ENCODE measurements at regions not wholly inside any gene's neighbourhood (a gene's known extent, or its start where the extent isn't known, plus 50 kb on each side); places are given as distances from the start of the nearest gene placed in this dataset.

GRCh38 chr17:72432143-72432621 is 311.4 kb downstream of the SOX9 start:
- no peaks in the 10 kb centered on the region for H3K9me3 Mint-ChIP-seq (ENCODE audit: unreplicated experiment)
- H3K27ac Mint-ChIP-seq (ENCODE audit: unreplicated experiment), result no peak overlapping the region
- H3K27me3 Mint-ChIP-seq (ENCODE audit: unreplicated experiment), result no peaks in the 10 kb centered on the region
- TF ChIP-seq CTCF (IDR thresholded peaks at IDR 0.05; ENCODE audit: unreplicated experiment), result no peak
- H3K4me3 Mint-ChIP-seq (ENCODE audit: unreplicated experiment), result no peak overlapping the region
- H3K36me3 Mint-ChIP-seq (ENCODE audit: low read depth, unreplicated experiment), result no peaks in the 10 kb centered on the region
- H3K4me1 Mint-ChIP-seq (ENCODE audit: unreplicated experiment), result no peaks in the 10 kb centered on the region
- no peak for DNase-seq (ENCODE audit: low spot score)

- H3K4me3 Mint-ChIP-seq (ENCODE audit: unreplicated experiment), result no peak overlapping the region
- H3K9me3 Mint-ChIP-seq (ENCODE audit: unreplicated experiment), result no peaks in the 10 kb centered on the region
- no peaks in the 10 kb centered on the region for H3K36me3 Mint-ChIP-seq (ENCODE audit: low read depth, unreplicated experiment)
- H3K27ac Mint-ChIP-seq (ENCODE audit: unreplicated experiment), result no peak overlapping the region
- no peak for DNase-seq (ENCODE audit: low spot score)
- H3K27me3 Mint-ChIP-seq (ENCODE audit: unreplicated experiment), result no peaks in the 10 kb centered on the region
- H3K4me1 Mint-ChIP-seq (ENCODE audit: unreplicated experiment), result no peaks in the 10 kb centered on the region
- TF ChIP-seq CTCF (IDR thresholded peaks at IDR 0.05; ENCODE audit: unreplicated experiment), result no peak
Observed at GRCh38 chr17:72432881-72433280, 312.1 kb downstream of the SOX9 start.

GRCh38 chr17:72433797-72434196 is 313.0 kb downstream of the SOX9 start:
- Mint-ChIP-seq H3K4me3 (ENCODE audit: unreplicated experiment) (no peak overlapping the region), H3K27me3 (ENCODE audit: unreplicated experiment) (no peaks in the 10 kb centered on the region), H3K9me3 (ENCODE audit: unreplicated experiment) (no peaks in the 10 kb centered on the region), H3K36me3 (ENCODE audit: low read depth, unreplicated experiment) (no peaks in the 10 kb centered on the region), H3K27ac (ENCODE audit: unreplicated experiment) (no peak overlapping the region), H3K4me1 (ENCODE audit: unreplicated experiment) (no peaks in the 10 kb centered on the region)
- no peak for DNase-seq (ENCODE audit: low spot score)
- TF ChIP-seq CTCF (IDR thresholded peaks at IDR 0.05; ENCODE audit: unreplicated experiment), result no peak

- H3K27ac Mint-ChIP-seq (ENCODE audit: unreplicated experiment), result no peak overlapping the region
- no peaks in the 10 kb centered on the region for H3K27me3 Mint-ChIP-seq (ENCODE audit: unreplicated experiment)
- no peaks in the 10 kb centered on the region for H3K9me3 Mint-ChIP-seq (ENCODE audit: unreplicated experiment)
- no peak overlapping the region for H3K4me3 Mint-ChIP-seq (ENCODE audit: unreplicated experiment)
- DNase-seq (ENCODE audit: low spot score), result no peak
- H3K36me3 Mint-ChIP-seq (ENCODE audit: low read depth, unreplicated experiment), result no peaks in the 10 kb centered on the region
- TF ChIP-seq CTCF (IDR thresholded peaks at IDR 0.05; ENCODE audit: unreplicated experiment), result no peak
- H3K4me1 Mint-ChIP-seq (ENCODE audit: unreplicated experiment), result no peaks in the 10 kb centered on the region
Observed at GRCh38 chr17:72434581-72434980, 313.8 kb downstream of the SOX9 start.

- H3K9me3 Mint-ChIP-seq (ENCODE audit: unreplicated experiment), result no peaks in the 10 kb centered on the region
- H3K36me3 Mint-ChIP-seq (ENCODE audit: low read depth, unreplicated experiment), result no peaks in the 10 kb centered on the region
Observed at GRCh38 chr17:72434991-72435618, 314.3 kb downstream of the SOX9 start.

More at GRCh38 chr17:72434991-72435618, 314.3 kb downstream of the SOX9 start:
- no peak for TF ChIP-seq CTCF (IDR thresholded peaks at IDR 0.05; ENCODE audit: unreplicated experiment)
- no peak for DNase-seq (ENCODE audit: low spot score)
- Mint-ChIP-seq H3K4me1 (ENCODE audit: unreplicated experiment) (no peaks in the 10 kb centered on the region), H3K4me3 (ENCODE audit: unreplicated experiment) (no peak overlapping the region), H3K27me3 (ENCODE audit: unreplicated experiment) (no peaks in the 10 kb centered on the region), H3K27ac (ENCODE audit: unreplicated experiment) (no peak overlapping the region)
